Heart left ventricle (tissue), 13 donors: ENCODE measurements at regions not wholly inside any gene's neighbourhood (a gene's known extent, or its start where the extent isn't known, plus 50 kb on each side); places are given as distances from the start of the nearest gene placed in this dataset.

Source experiments
- CTCF ChIP-seq, 12 donors: fragments of 200-600 bp; sonication (generic) in 4 of 12; IDR thresholded peaks; one replicate each; pipeline versions ENCODE4 v1.5.0 to v1.8.0; 2018 to 2022; ENCODE audit warnings: antibody characterized with exemption in 12 of 12, mild to moderate bottlenecking in 5 of 12
- POLR2A ChIP-seq, 2 donors: fragments of 450-650 bp; IDR thresholded peaks; one replicate each; pipeline ENCODE4 v1.6.1; 2017; ENCODE audit warnings: antibody characterized with exemption in 2 of 2, mild to moderate bottlenecking in 2 of 2, moderate library complexity in 2 of 2
- donor health status: ischemic (EF 13 %, LVEDD 7.1; RV severe dilation, severe dysfunction).
- donor health status: DM: no; HTN: yes; CAD: no.
- donor health status: DM: no; HTN: no; CAD: no.
- donor health status: ischemic (EF 25% LVEDD 6.9; RV normal size, moderate dysfunction).
- donor health status: ischemic (EF 25% LVEDD 5.7; RV mildly dilated, moderate dysfunction).
- donor health status: ischemic (EF 35%, LVEDD 5.7; RV mildly dilated, moderate dysfunction).
- donor health status: nonischemic (EF 11% LVEDD 7.7; RV severe dilation, severe dysfunction).
- donor health status: DM: yes; HTN: yes; CAD: no.
- donor health status: PGD.
- donor health status: ischemic (EF 29% LVEDD 5.4; RV normal size, mild dysfunction).
- donor health status: nonischemic (EF 23%, LVEDD 6.1; RV moderate dilation, normal function).

- TF ChIP-seq CTCF (IDR thresholded peaks at IDR 0.05) (no peak), POLR2A (IDR thresholded peaks at IDR 0.05) (no peak)
These were observed 1269.0 kb upstream of the DDX18 start for GRCh38 chr2:116545286-116546068.
